Karpas-422 (cell line): ENCODE measurements at regions not wholly inside any gene's neighbourhood (a gene's known extent, or its start where the extent isn't known, plus 50 kb on each side); places are given as distances from the start of the nearest gene placed in this dataset.

Experiments used
- DNase-seq: peaks from one replicate; pipeline ENCODE4 v3.0.0-alpha.2; 2015
- H2AFZ ChIP-seq: fragments of 200-600 bp; sonication (generic); 2 replicates; pipeline ENCODE4 v1.6.1; 2014; ENCODE audit warnings: antibody characterized with exemption, low read length, mixed read lengths
- H3K27ac ChIP-seq: fragments of 200-600 bp; sonication (generic); 2 replicates; pipeline ENCODE4 v1.5.1; 2014; ENCODE audit warnings: mild to moderate bottlenecking, low read length, moderate library complexity
- H3K27me3 ChIP-seq: fragments of 200-600 bp; sonication (generic); 2 replicates; pipeline ENCODE4 v1.6.1; 2014; ENCODE audit warnings: low read length, mixed read lengths
- H3K36me3 ChIP-seq: fragments of 200-600 bp; sonication (generic); 2 replicates; pipeline ENCODE4 v1.6.1; 2014; ENCODE audit warnings: low read length, mixed read lengths; ENCODE audit not compliant: insufficient read depth
- H3K4me1 ChIP-seq: fragments of 200-600 bp; sonication (generic); 2 replicates; pipeline ENCODE4 v1.6.1; 2014; ENCODE audit warnings: mild to moderate bottlenecking, low read length, mixed read lengths
- H3K4me2 ChIP-seq: fragments of 200-600 bp; sonication (generic); 2 replicates; pipeline ENCODE4 v1.6.1; 2014; ENCODE audit warnings: low read length, low read depth, mild to moderate bottlenecking; ENCODE audit not compliant: poor library complexity, severe bottlenecking
- H3K4me3 ChIP-seq: fragments of 200-600 bp; sonication (generic); 2 replicates; pipeline ENCODE4 v1.5.1; 2014; ENCODE audit warnings: mild to moderate bottlenecking, antibody characterized with exemption, low read length, mixed read lengths
- H3K79me2 ChIP-seq: fragments of 200-600 bp; sonication (generic); 2 replicates; pipeline ENCODE4 v1.6.1; 2014; ENCODE audit warnings: mild to moderate bottlenecking, low read length, mixed read lengths
- H3K9ac ChIP-seq: fragments of 200-600 bp; sonication (generic); 2 replicates; pipeline ENCODE4 v1.6.0; 2014; ENCODE audit warnings: low read length
- H3K9me2 ChIP-seq: fragments of 200-600 bp; sonication (generic), shearing (Covaris generic); replicated peaks from 2 replicates; pipeline ENCODE4 v1.6.0; 2014; ENCODE audit warnings: mild to moderate bottlenecking, low read length, moderate library complexity; ENCODE audit not compliant: insufficient read depth
- H3K9me3 ChIP-seq: fragments of 300-700, 200-600 bp; sonication (generic); 2 replicates; pipeline ENCODE4 v1.6.1; 2014; ENCODE audit warnings: low read length, mixed read lengths
- H4K20me1 ChIP-seq: fragments of 200-600 bp; sonication (generic); 2 replicates; pipeline ENCODE4 v1.6.1; 2014; ENCODE audit warnings: mild to moderate bottlenecking, antibody characterized with exemption, low read length, low read depth; ENCODE audit not compliant: insufficient read depth

DNA sequence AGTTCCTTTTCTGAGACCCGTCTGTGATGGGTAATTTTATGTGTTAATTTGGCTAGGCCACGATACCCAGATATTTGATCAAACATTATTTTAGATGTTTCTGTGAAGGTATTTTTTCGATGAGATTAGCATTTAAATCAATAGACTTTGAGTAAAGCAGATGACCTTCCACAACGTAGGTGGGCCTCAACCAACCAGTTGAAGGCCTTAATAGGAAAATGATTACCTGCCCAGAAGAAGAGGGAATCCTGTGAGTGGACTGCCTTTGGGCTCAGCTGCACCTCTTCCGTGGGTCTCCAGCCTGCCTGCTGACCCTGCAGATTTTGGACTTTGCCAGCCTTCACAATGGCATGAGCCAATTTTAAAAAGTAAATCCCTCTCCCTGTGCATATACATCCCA is 61.6 kb upstream of the WSB1 start:
- Histone ChIP-seq H3K79me2 (no peaks in the 10 kb centered on the region), H2AFZ (no peak overlapping the region), H3K9ac (no peak overlapping the region), H4K20me1 (no peaks in the 10 kb centered on the region), H3K4me1 (no peaks in the 10 kb centered on the region), H3K9me3 (no peaks in the 10 kb centered on the region), H3K4me2 (no peak overlapping the region), H3K4me3 (no peak overlapping the region), H3K27ac (no peak overlapping the region), H3K36me3 (no peaks in the 10 kb centered on the region), H3K27me3 (no peaks in the 10 kb centered on the region), H3K9me2 (no peaks in the 10 kb centered on the region)
- DNase-seq = no peak

DNA sequence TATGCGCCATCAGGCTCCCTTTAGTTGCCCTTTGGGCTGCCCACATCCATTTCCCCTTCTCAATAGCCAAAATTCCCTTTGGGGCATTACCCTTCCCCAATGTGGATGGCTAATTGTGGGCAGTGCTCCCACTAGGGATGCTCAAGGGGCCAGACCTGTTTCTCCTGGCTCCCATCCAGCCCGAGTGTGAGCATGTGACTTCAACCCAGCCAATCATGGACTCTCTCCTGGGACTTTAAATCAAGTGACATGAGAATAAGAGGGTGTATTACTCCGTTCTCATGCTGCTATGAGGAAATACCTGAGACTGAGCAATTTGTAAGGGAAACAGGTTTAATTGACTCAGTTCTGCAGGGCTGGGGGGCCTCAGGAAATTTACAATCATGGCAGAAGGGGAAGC is 60.9 kb upstream of the WSB1 start:
- Histone ChIP-seq H3K27me3 (no peaks in the 10 kb centered on the region), H2AFZ (no peak overlapping the region), H3K9me3 (no peaks in the 10 kb centered on the region), H3K9ac (no peak overlapping the region), H3K36me3 (no peaks in the 10 kb centered on the region), H3K4me2 (no peak overlapping the region), H3K4me3 (no peak overlapping the region), H3K9me2 (no peaks in the 10 kb centered on the region), H3K27ac (no peak overlapping the region), H3K79me2 (no peaks in the 10 kb centered on the region), H3K4me1 (no peaks in the 10 kb centered on the region), H4K20me1 (no peaks in the 10 kb centered on the region)
- no peak for DNase-seq

- Histone ChIP-seq H3K9me3 (no peaks in the 10 kb centered on the region), H3K79me2 (no peaks in the 10 kb centered on the region), H3K27ac (no peak overlapping the region), H3K4me1 (no peaks in the 10 kb centered on the region), H3K4me3 (no peak overlapping the region), H4K20me1 (no peaks in the 10 kb centered on the region), H3K27me3 (no peaks in the 10 kb centered on the region), H3K36me3 (no peaks in the 10 kb centered on the region), H3K9ac (no peak overlapping the region), H3K4me2 (no peak overlapping the region), H3K9me2 (no peaks in the 10 kb centered on the region), H2AFZ (no peak overlapping the region)
- DNase-seq = no peak
These were observed 60.1 kb upstream of the WSB1 start for GRCh38 chr17:27233776-27234175.

- Histone ChIP-seq H3K9me2 (no peaks in the 10 kb centered on the region), H3K4me3 (no peak overlapping the region), H3K27ac (no peak overlapping the region), H4K20me1 (no peaks in the 10 kb centered on the region), H3K9me3 (no peaks in the 10 kb centered on the region), H3K27me3 (no peaks in the 10 kb centered on the region), H2AFZ (no peak overlapping the region), H3K4me2 (no peak overlapping the region), H3K36me3 (no peaks in the 10 kb centered on the region), H3K4me1 (no peaks in the 10 kb centered on the region), H3K9ac (no peak overlapping the region), H3K79me2 (no peaks in the 10 kb centered on the region)
- DNase-seq = peak; percentile 92
These were observed 57.1 kb upstream of the WSB1 start for GRCh38 chr17:27236717-27237315.

DNA sequence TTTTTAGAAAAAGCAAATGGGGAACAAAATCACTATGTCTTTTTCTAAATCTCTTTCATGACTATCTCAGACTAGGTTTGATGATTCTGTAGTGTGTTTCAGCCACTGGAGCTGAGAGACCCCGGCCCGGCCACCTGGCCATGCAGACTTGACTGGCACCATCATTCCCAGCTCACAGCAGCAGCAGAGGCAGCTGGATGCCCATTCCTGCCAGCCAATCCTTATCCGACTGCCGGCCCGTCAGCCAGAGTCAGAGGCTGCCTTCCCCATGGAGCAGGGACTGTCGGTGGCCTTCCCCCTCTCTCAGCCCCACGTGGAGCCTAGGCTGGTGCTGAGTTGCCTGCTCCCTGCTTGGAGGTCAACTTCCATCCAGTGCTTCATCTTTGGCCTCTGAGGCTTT is 56.0 kb upstream of the WSB1 start:
- no peaks in the 10 kb centered on the region for H3K4me1 ChIP-seq
- no peak overlapping the region for H3K4me2 ChIP-seq
- H3K79me2 ChIP-seq = no peaks in the 10 kb centered on the region
- H3K27ac ChIP-seq = no peak overlapping the region
- H2AFZ ChIP-seq = no peak overlapping the region
- H4K20me1 ChIP-seq = no peaks in the 10 kb centered on the region
- no peak overlapping the region for H3K9ac ChIP-seq
- H3K9me2 ChIP-seq = no peaks in the 10 kb centered on the region
- H3K27me3 ChIP-seq = no peaks in the 10 kb centered on the region
- no peaks in the 10 kb centered on the region for H3K36me3 ChIP-seq
- H3K9me3 ChIP-seq = no peaks in the 10 kb centered on the region
- H3K4me3 ChIP-seq = no peak overlapping the region
- DNase-seq = no peak

DNA sequence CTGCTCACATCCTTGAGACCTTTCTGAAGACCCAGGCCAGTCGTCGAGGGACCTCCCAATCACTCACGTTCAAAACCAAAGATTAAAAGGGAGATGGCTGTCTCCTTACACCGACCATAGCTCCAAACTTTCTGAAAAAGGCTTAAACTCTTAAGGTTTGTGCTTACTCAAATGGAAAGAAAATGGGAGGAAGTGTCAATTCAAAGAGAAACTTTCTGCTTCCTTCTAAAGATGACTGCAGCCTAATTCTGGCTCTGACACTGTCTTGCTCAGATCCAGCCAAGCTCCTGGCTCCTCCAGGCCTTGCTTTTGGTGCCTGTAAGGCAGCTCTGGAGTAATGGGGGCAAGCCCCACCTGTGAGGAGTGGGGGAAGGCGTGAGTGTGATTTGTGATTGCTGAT is 54.9 kb upstream of the WSB1 start:
- Histone ChIP-seq H3K27ac (no peak overlapping the region), H3K4me3 (no peak overlapping the region), H3K9ac (no peak overlapping the region), H3K4me2 (no peak overlapping the region), H3K4me1 (no peaks in the 10 kb centered on the region), H3K27me3 (no peaks in the 10 kb centered on the region), H4K20me1 (no peaks in the 10 kb centered on the region), H3K79me2 (no peaks in the 10 kb centered on the region), H2AFZ (no peak overlapping the region), H3K9me3 (no peaks in the 10 kb centered on the region), H3K36me3 (no peaks in the 10 kb centered on the region), H3K9me2 (no peaks in the 10 kb centered on the region)
- DNase-seq = no peak

DNA sequence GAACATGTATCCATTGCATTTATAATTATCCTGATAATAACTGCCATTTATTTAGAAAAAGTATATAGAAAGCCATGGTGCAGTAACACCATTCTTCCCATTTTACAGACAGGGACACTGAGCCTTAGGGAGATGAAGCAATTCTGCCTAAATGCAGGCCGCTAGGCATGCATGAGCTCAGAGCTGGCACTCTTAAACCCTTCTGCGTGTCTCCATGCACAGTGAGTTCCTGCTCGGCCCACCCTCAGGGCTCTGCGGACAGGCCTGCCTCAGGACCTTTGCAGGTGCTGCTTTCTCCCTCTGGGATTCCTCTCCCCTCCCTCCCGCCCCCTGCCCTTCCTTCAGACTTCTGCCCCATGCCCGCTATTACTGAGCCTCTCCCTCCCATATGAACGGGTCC is 54.3 kb upstream of the WSB1 start:
- no peaks in the 10 kb centered on the region for H3K36me3 ChIP-seq

GRCh38 chr17:27240086-27240801 is 53.7 kb upstream of the WSB1 start:
- Histone ChIP-seq H3K9ac (no peak overlapping the region), H3K9me3 (no peaks in the 10 kb centered on the region), H3K4me2 (no peak overlapping the region), H3K36me3 (no peaks in the 10 kb centered on the region), H3K9me2 (no peaks in the 10 kb centered on the region), H2AFZ (no peak overlapping the region), H3K27ac (no peak overlapping the region), H3K79me2 (no peaks in the 10 kb centered on the region), H3K4me3 (no peak overlapping the region), H3K4me1 (peaks cover 9% of the 10 kb centered on the region), H4K20me1 (no peaks in the 10 kb centered on the region), H3K27me3 (no peaks in the 10 kb centered on the region)
- DNase-seq = no peak

More for the DNA sequence above, 54.3 kb upstream of the WSB1 start:
- peaks cover 3% of the 10 kb centered on the region for H3K4me1 ChIP-seq
- H3K27ac ChIP-seq = no peak overlapping the region
- H3K79me2 ChIP-seq = no peaks in the 10 kb centered on the region
- no peak overlapping the region for H3K4me2 ChIP-seq
- H3K9me3 ChIP-seq = no peaks in the 10 kb centered on the region
- H3K9me2 ChIP-seq = no peaks in the 10 kb centered on the region
- H3K9ac ChIP-seq = no peak overlapping the region
- no peak overlapping the region for H2AFZ ChIP-seq
- H3K4me3 ChIP-seq = no peak overlapping the region
- no peaks in the 10 kb centered on the region for H4K20me1 ChIP-seq
- H3K27me3 ChIP-seq = no peaks in the 10 kb centered on the region
- DNase-seq = no peak
